ENCODE measurements at regions not wholly inside any gene's neighbourhood (a gene's known extent, or its start where the extent isn't known, plus 50 kb on each side); places are given as distances from the start of the nearest gene placed in this dataset.
A peak's percentile ranks its signal among the peaks of the same experiment; 100 is the strongest.

- no peak for ATAC-seq (ENCODE audit: poor library complexity)
Measured at GRCh38 chr1:68363339-68363738, 86.4 kb downstream of the RPE65 start.

GRCh38 chr1:68361346-68361910 lies 88.3 kb downstream of the RPE65 start:
- DNase-seq (peak in 1 of 14 experiments; percentile 4), ATAC-seq (ENCODE audit: poor library complexity) (no peak)
- POLR2A ChIA-PET, result no interaction called here
- H3K9me3 Mint-ChIP-seq, result no peaks in the 10 kb centered on the region
- intact Hi-C loops (cut with DNase I, micrococcal nuclease), result no loop called here
- no peak for TF ChIP-seq CTCF (IDR thresholded peaks at IDR 0.05)
- no peaks in the 10 kb centered on the region for H3K36me3 Mint-ChIP-seq (ENCODE audit: low read depth)
- Histone ChIP-seq H3K27me3 (ENCODE audit: control insufficient read depth in 1 of 2, insufficient read depth in 2 of 2, low read length in 2 of 2) (no peaks in the 10 kb centered on the region), H3K4me1 (ENCODE audit: insufficient read depth, low read length) (no peaks in the 10 kb centered on the region), H3K4me3 (ENCODE audit: low read length) (no peak overlapping the region), H3K27ac (ENCODE audit: low read depth in 1 of 2, low read length in 2 of 2) (no peak overlapping the region), H3K36me3 (ENCODE audit: insufficient read depth, low read length) (no peaks in the 10 kb centered on the region), H3K9me3 (ENCODE audit: control insufficient read depth in 1 of 2, insufficient read depth in 1 of 2, low read length in 2 of 2) (no peaks in the 10 kb centered on the region)
- CTCF ChIA-PET, result no interaction called here
- no peak overlapping the region for H3K4me3 Mint-ChIP-seq
- no peak overlapping the region for H3K27ac Mint-ChIP-seq
- no peaks in the 10 kb centered on the region for H3K4me1 Mint-ChIP-seq (ENCODE audit: low read depth)
- H3K27me3 Mint-ChIP-seq, result peaks cover 14% of the 10 kb centered on the region

More at GRCh38 chr1:68363339-68363738, 86.4 kb downstream of the RPE65 start:
- no peaks in the 10 kb centered on the region for H3K36me3 ChIP-seq (ENCODE audit: insufficient read depth, low read length)
- Mint-ChIP-seq H3K4me3 (no peak overlapping the region), H3K27me3 (peaks cover 10% of the 10 kb centered on the region), H3K9me3 (no peaks in the 10 kb centered on the region), H3K4me1 (ENCODE audit: low read depth) (no peaks in the 10 kb centered on the region), H3K27ac (no peak overlapping the region), H3K36me3 (ENCODE audit: low read depth) (no peaks in the 10 kb centered on the region)
- H3K27ac ChIP-seq (ENCODE audit: low read depth in 1 of 2, low read length in 2 of 2), result no peak overlapping the region
- intact Hi-C loops (cut with DNase I, micrococcal nuclease), result no loop called here
- TF ChIP-seq CTCF (IDR thresholded peaks at IDR 0.05), result no peak
- ChIA-PET CTCF (no interaction called here), POLR2A (no interaction called here)
- no peaks in the 10 kb centered on the region for H3K27me3 ChIP-seq (ENCODE audit: control insufficient read depth in 1 of 2, insufficient read depth in 2 of 2, low read length in 2 of 2)
- no peak for DNase-seq
- no peaks in the 10 kb centered on the region for H3K4me1 ChIP-seq (ENCODE audit: insufficient read depth, low read length)
- no peaks in the 10 kb centered on the region for H3K9me3 ChIP-seq (ENCODE audit: control insufficient read depth in 1 of 2, insufficient read depth in 1 of 2, low read length in 2 of 2)
- no peak overlapping the region for H3K4me3 ChIP-seq (ENCODE audit: low read length)

GRCh38 chr1:68359045-68359444 lies 90.7 kb downstream of the RPE65 start:
- ChIA-PET POLR2A (no interaction called here), CTCF (no interaction called here)
- no peak overlapping the region for H3K27ac Mint-ChIP-seq
- no peaks in the 10 kb centered on the region for H3K9me3 Mint-ChIP-seq
- H3K4me3 Mint-ChIP-seq, result no peak overlapping the region
- peaks cover 15% of the 10 kb centered on the region for H3K27me3 Mint-ChIP-seq
- ATAC-seq (ENCODE audit: poor library complexity), result no peak
- Histone ChIP-seq H3K27ac (ENCODE audit: low read depth in 1 of 2, low read length in 2 of 2) (no peak overlapping the region), H3K9me3 (ENCODE audit: control insufficient read depth in 1 of 2, insufficient read depth in 1 of 2, low read length in 2 of 2) (no peaks in the 10 kb centered on the region), H3K27me3 (ENCODE audit: control insufficient read depth in 1 of 2, insufficient read depth in 2 of 2, low read length in 2 of 2) (no peaks in the 10 kb centered on the region), H3K4me3 (ENCODE audit: low read length) (no peak overlapping the region), H3K4me1 (ENCODE audit: insufficient read depth, low read length) (no peaks in the 10 kb centered on the region), H3K36me3 (ENCODE audit: insufficient read depth, low read length) (no peaks in the 10 kb centered on the region)
- intact Hi-C loops (cut with DNase I, micrococcal nuclease), result no loop called here
- TF ChIP-seq CTCF (IDR thresholded peaks at IDR 0.05), result no peak
- no peak for DNase-seq
- no peaks in the 10 kb centered on the region for H3K36me3 Mint-ChIP-seq (ENCODE audit: low read depth)
- no peaks in the 10 kb centered on the region for H3K4me1 Mint-ChIP-seq (ENCODE audit: low read depth)

All from CD4-positive, alpha-beta T cell (primary cell).